DND-41 (cell line): ENCODE measurements at regions not wholly inside any gene's neighbourhood (a gene's known extent, or its start where the extent isn't known, plus 50 kb on each side); places are given as distances from the start of the nearest gene placed in this dataset.

Source experiments
- CTCF ChIP-seq: IDR thresholded peaks from 2 replicates; pipeline ENCODE4 v1.5.1; 2012; ENCODE audit warnings: borderline replicate concordance, low read length, moderate library complexity, mild to moderate bottlenecking; ENCODE audit not compliant: poor library complexity, severe bottlenecking; ENCODE audit errors: extremely low read depth
- EZH2 ChIP-seq: IDR thresholded peaks from 3 replicates; pipeline ENCODE4 v1.6.1; 2012; ENCODE audit warnings: borderline replicate concordance, low read depth, mild to moderate bottlenecking, moderate library complexity, low read length, inconsistent platforms; ENCODE audit not compliant: severe bottlenecking

GRCh38 chr20:41769592-41770018 is 151.4 kb upstream of the CHD6 start:
- TF ChIP-seq CTCF, result no peak
- no peak for TF ChIP-seq EZH2
